ENCODE measurements at regions not wholly inside any gene's neighbourhood (a gene's known extent, or its start where the extent isn't known, plus 50 kb on each side); places are given as distances from the start of the nearest gene placed in this dataset.

- no peak for DNase-seq (ENCODE audit: low spot score)
Observed at GRCh38 chr10:44820094-44820493, 91.0 kb upstream of the TMEM72 start.

GRCh38 chr10:44821290-44821689, 89.8 kb upstream of the TMEM72 start:
- no peak for DNase-seq (ENCODE audit: low spot score)

GRCh38 chr10:44822349-44822748, 88.8 kb upstream of the TMEM72 start:
- DNase-seq (ENCODE audit: low spot score), result no peak

- no peak for DNase-seq (ENCODE audit: low spot score)
Observed at GRCh38 chr10:44822966-44823365, 88.2 kb upstream of the TMEM72 start.

- no peak for DNase-seq (ENCODE audit: low spot score)
Observed at GRCh38 chr10:44824607-44825006, 86.5 kb upstream of the TMEM72 start.

GRCh38 chr10:44827431-44828006, 83.6 kb upstream of the TMEM72 start:
- DNase-seq (ENCODE audit: low spot score), result no peak

- no peak for DNase-seq (ENCODE audit: low spot score)
Observed at GRCh38 chr10:44828508-44829142, 82.5 kb upstream of the TMEM72 start.

- DNase-seq (ENCODE audit: low spot score), result no peak
Observed at GRCh38 chr10:44829426-44829825, 81.7 kb upstream of the TMEM72 start.

- DNase-seq (ENCODE audit: low spot score), result no peak
Observed at GRCh38 chr10:44830022-44830421, 81.1 kb upstream of the TMEM72 start.

GRCh38 chr10:44831581-44831980, 79.6 kb upstream of the TMEM72 start:
- DNase-seq (ENCODE audit: low spot score), result no peak

GRCh38 chr10:44832595-44833390, 78.3 kb upstream of the TMEM72 start:
- no peak for DNase-seq (ENCODE audit: low spot score)

GRCh38 chr10:44834131-44834530, 77.0 kb upstream of the TMEM72 start:
- no peak for DNase-seq (ENCODE audit: low spot score)

- no peak for DNase-seq (ENCODE audit: low spot score)
Observed at GRCh38 chr10:44835300-44835699, 75.8 kb upstream of the TMEM72 start.

- no peak for DNase-seq (ENCODE audit: low spot score)
Observed at GRCh38 chr10:44843484-44843883, 67.7 kb upstream of the TMEM72 start.

GRCh38 chr10:44845361-44846175, 65.6 kb upstream of the TMEM72 start:
- DNase-seq (ENCODE audit: low spot score), result no peak

- no peak for DNase-seq (ENCODE audit: low spot score)
Observed at GRCh38 chr10:44847110-44847509, 64.0 kb upstream of the TMEM72 start.

- DNase-seq (ENCODE audit: low spot score), result no peak
Observed at GRCh38 chr10:44848211-44848610, 62.9 kb upstream of the TMEM72 start.

GRCh38 chr10:44849936-44850335, 61.2 kb upstream of the TMEM72 start:
- no peak for DNase-seq (ENCODE audit: low spot score)

- no peak for DNase-seq (ENCODE audit: low spot score)
Observed at GRCh38 chr10:44850356-44850934, 60.7 kb upstream of the TMEM72 start.

- no peak for DNase-seq (ENCODE audit: low spot score)
Observed at GRCh38 chr10:44851413-44851812, 59.7 kb upstream of the TMEM72 start.

GRCh38 chr10:44851881-44852280, 59.3 kb upstream of the TMEM72 start:
- DNase-seq (ENCODE audit: low spot score), result no peak
